ENCODE measurements at regions not wholly inside any gene's neighbourhood (a gene's known extent, or its start where the extent isn't known, plus 50 kb on each side); places are given as distances from the start of the nearest gene placed in this dataset.

DNA sequence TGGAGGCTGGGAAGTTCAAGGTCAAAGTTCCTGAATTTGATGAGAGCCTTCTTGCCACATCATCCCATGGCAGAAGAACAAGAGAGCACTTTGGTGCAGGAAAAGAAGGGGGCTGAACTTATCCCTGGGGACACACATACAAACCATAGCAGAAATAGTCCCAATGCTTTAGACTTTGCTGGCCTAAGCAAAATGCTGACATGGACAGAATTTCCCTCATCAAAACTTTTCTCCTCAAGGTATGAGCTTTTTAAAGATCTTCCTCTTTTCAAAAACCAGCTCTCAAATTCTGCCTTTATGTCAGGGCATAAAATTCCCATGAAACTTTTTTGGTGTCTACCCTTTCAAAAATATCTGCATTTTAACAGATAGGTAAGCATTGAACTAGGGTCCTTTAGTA lies 341.8 kb upstream of the SMARCA2 start:
- Mint-ChIP-seq H3K36me3 (ENCODE audit: insufficient read depth) (no peaks in the 10 kb centered on the region), H3K27ac (ENCODE audit: low read depth) (no peak overlapping the region), H3K27me3 (no peaks in the 10 kb centered on the region), H3K4me1 (no peaks in the 10 kb centered on the region), H3K9me3 (no peaks in the 10 kb centered on the region), H3K4me3 (no peak overlapping the region)
- no peak for DNase-seq (ENCODE audit: low spot score in 2 of 2)
- no peak for ATAC-seq (replicated peaks; ENCODE audit: extremely low read depth, poor library complexity, severe bottlenecking)

DNA sequence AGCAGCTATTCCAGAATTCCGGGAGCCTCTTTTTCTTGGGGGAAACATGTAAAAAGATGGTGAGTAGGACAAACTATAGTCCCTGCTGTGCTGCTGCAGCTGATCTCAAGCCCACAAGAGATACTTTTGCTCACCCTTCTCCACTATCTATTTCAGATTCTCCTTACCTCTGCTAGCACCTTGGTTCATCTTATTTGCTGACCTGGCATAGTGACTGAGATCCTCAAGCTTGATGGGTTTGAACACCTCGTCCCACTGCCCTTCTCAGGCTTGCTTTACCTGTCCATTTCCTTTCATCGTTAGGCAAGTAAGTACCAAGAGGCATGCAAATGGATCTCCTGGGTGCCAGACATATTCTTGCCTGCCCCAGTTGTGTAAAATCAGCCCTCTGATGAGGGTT lies 338.4 kb upstream of the SMARCA2 start:
- no peaks in the 10 kb centered on the region for H3K36me3 Mint-ChIP-seq (ENCODE audit: insufficient read depth)
- ATAC-seq (replicated peaks; ENCODE audit: extremely low read depth, poor library complexity, severe bottlenecking), result no peak

DNA sequence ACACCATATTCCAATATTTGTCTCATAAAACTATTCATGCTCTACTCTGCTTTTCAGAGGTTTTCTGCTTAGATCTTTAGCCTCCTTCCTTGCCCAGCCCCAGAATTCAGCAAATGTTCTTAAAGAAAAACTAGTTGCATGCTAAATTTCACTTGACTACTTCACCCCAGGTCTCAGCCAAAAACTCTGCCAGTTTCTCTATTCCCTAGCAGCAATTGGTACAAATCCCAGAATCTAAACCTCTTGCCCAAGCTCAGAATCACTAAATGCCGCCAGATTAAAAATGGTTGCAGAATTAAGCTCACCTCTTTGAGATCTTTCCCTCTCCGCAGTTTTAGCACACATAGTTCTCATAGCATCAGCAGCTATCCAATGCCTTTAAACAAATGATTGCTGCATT lies 331.2 kb upstream of the SMARCA2 start:
- no peaks in the 10 kb centered on the region for H3K9me3 Mint-ChIP-seq
- peaks cover 40% of the 10 kb centered on the region for H3K27me3 Mint-ChIP-seq
- ATAC-seq (replicated peaks; ENCODE audit: extremely low read depth, poor library complexity, severe bottlenecking), result no peak
- H3K4me1 Mint-ChIP-seq, result no peaks in the 10 kb centered on the region
- no peak overlapping the region for H3K27ac Mint-ChIP-seq (ENCODE audit: low read depth)
- DNase-seq (ENCODE audit: low spot score in 2 of 2), result no peak
- H3K4me3 Mint-ChIP-seq, result no peak overlapping the region
- H3K36me3 Mint-ChIP-seq (ENCODE audit: insufficient read depth), result no peaks in the 10 kb centered on the region

More for the DNA sequence above, 338.4 kb upstream of the SMARCA2 start:
- Mint-ChIP-seq H3K4me3 (no peak overlapping the region), H3K9me3 (no peaks in the 10 kb centered on the region), H3K27me3 (peaks cover 10% of the 10 kb centered on the region), H3K4me1 (no peaks in the 10 kb centered on the region), H3K27ac (ENCODE audit: low read depth) (no peak overlapping the region)
- no peak for DNase-seq (ENCODE audit: low spot score in 2 of 2)

DNA sequence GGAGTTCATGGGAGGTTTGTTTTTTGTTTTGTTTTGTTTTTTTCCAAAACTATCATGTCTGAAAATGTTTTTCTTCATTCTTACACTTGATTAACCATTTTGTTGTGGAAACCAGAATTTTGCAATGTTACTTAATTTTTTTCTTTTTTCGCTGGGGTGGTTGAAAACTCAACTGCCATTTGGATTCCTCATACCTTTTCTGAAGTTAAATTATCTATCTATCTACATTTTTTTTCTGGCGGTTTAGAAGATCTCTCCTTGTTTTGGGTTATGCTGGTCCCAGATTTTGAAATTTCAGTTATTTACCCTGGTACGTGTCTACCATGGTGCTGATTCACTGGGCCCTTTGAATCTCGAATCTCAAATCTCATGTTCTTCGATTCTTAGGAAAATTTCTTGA lies 316.2 kb upstream of the SMARCA2 start:
- H3K27ac Mint-ChIP-seq (ENCODE audit: low read depth), result no peak overlapping the region
- H3K4me1 Mint-ChIP-seq, result no peaks in the 10 kb centered on the region
- H3K36me3 Mint-ChIP-seq (ENCODE audit: insufficient read depth), result no peaks in the 10 kb centered on the region
- no peak for DNase-seq (ENCODE audit: low spot score in 2 of 2)
- no peaks in the 10 kb centered on the region for H3K9me3 Mint-ChIP-seq
- H3K4me3 Mint-ChIP-seq, result no peak overlapping the region
- peaks cover 61% of the 10 kb centered on the region for H3K27me3 Mint-ChIP-seq
- no peak for ATAC-seq (replicated peaks; ENCODE audit: extremely low read depth, poor library complexity, severe bottlenecking)

GRCh38 chr9:1701113-1701512 lies 314.0 kb upstream of the SMARCA2 start:
- H3K9me3 Mint-ChIP-seq, result no peaks in the 10 kb centered on the region
- H3K36me3 Mint-ChIP-seq (ENCODE audit: insufficient read depth), result no peaks in the 10 kb centered on the region
- no peak overlapping the region for H3K4me3 Mint-ChIP-seq
- DNase-seq (ENCODE audit: low spot score in 2 of 2), result no peak
- no peak for ATAC-seq (replicated peaks; ENCODE audit: extremely low read depth, poor library complexity, severe bottlenecking)
- peaks cover 53% of the 10 kb centered on the region for H3K27me3 Mint-ChIP-seq
- no peaks in the 10 kb centered on the region for H3K4me1 Mint-ChIP-seq
- no peak overlapping the region for H3K27ac Mint-ChIP-seq (ENCODE audit: low read depth)

- H3K36me3 Mint-ChIP-seq (ENCODE audit: insufficient read depth), result no peaks in the 10 kb centered on the region
- no peaks in the 10 kb centered on the region for H3K4me1 Mint-ChIP-seq
- ATAC-seq (replicated peaks; ENCODE audit: extremely low read depth, poor library complexity, severe bottlenecking) (no peak), DNase-seq (ENCODE audit: low spot score in 2 of 2) (no peak)
- H3K27me3 Mint-ChIP-seq, result peaks cover 66% of the 10 kb centered on the region
- H3K27ac Mint-ChIP-seq (ENCODE audit: low read depth), result no peak overlapping the region
- H3K9me3 Mint-ChIP-seq, result no peaks in the 10 kb centered on the region
- no peak overlapping the region for H3K4me3 Mint-ChIP-seq
Observed at GRCh38 chr9:1702701-1703100, 312.4 kb upstream of the SMARCA2 start.

GRCh38 chr9:1707291-1707690 lies 307.9 kb upstream of the SMARCA2 start:
- Mint-ChIP-seq H3K36me3 (ENCODE audit: insufficient read depth) (no peaks in the 10 kb centered on the region), H3K4me3 (no peak overlapping the region), H3K4me1 (no peaks in the 10 kb centered on the region), H3K9me3 (no peaks in the 10 kb centered on the region), H3K27ac (ENCODE audit: low read depth) (no peak overlapping the region), H3K27me3 (peaks cover 54% of the 10 kb centered on the region)
- no peak for DNase-seq (ENCODE audit: low spot score in 2 of 2)
- no peak for ATAC-seq (replicated peaks; ENCODE audit: extremely low read depth, poor library complexity, severe bottlenecking)

DNA sequence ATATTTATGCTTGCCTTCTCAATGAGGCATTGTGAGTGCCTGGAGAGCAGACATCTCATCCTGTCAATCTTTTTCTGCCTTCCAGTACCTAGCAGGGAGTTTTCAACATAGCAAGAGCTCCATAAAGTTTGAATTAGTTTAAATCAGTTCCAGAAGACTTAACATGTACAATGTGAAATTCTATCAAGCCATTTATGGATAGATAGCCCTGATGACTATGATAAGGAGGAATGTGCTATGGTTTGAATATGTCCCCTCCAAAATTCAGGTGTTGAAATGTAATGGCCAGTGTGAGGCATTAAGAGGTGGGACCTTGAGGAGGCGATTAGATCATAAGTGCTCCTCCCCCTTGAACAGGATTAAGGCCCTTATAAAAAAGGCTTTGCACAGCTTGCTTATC lies 306.9 kb upstream of the SMARCA2 start:
- Mint-ChIP-seq H3K27ac (ENCODE audit: low read depth) (no peak overlapping the region), H3K27me3 (peaks cover 45% of the 10 kb centered on the region), H3K4me1 (no peaks in the 10 kb centered on the region), H3K9me3 (no peaks in the 10 kb centered on the region), H3K4me3 (no peak overlapping the region), H3K36me3 (ENCODE audit: insufficient read depth) (no peaks in the 10 kb centered on the region)
- DNase-seq (ENCODE audit: low spot score in 2 of 2) (no peak), ATAC-seq (replicated peaks; ENCODE audit: extremely low read depth, poor library complexity, severe bottlenecking) (no peak)

DNA sequence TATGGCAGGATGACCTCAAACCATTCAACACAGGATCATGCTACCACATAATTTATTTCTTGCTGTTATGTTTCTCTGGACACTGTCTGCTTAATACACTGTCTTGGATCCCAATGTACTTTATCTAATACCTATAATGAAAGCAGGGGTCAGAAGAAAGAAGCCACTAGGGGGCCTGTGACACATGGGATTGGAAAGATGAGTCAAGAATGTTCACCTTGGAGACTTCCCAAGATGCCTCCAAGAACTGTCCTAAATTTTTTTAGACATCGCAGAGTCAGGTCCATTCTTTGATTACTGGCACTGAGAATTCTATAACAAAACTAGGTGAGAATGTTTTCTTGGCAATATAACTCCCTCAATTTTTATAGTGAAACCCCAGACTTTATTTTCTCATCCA lies 305.8 kb upstream of the SMARCA2 start:
- Mint-ChIP-seq H3K27ac (ENCODE audit: low read depth) (no peak overlapping the region), H3K4me1 (no peaks in the 10 kb centered on the region), H3K9me3 (no peaks in the 10 kb centered on the region), H3K4me3 (no peak overlapping the region), H3K36me3 (ENCODE audit: insufficient read depth) (no peaks in the 10 kb centered on the region), H3K27me3 (peaks cover 38% of the 10 kb centered on the region)
- no peak for DNase-seq (ENCODE audit: low spot score in 2 of 2)
- ATAC-seq (replicated peaks; ENCODE audit: extremely low read depth, poor library complexity, severe bottlenecking), result no peak

GRCh38 chr9:1712861-1713450 lies 302.2 kb upstream of the SMARCA2 start:
- no peak overlapping the region for H3K4me3 Mint-ChIP-seq
- no peak overlapping the region for H3K27ac Mint-ChIP-seq (ENCODE audit: low read depth)
- H3K9me3 Mint-ChIP-seq, result no peaks in the 10 kb centered on the region
- peaks cover 45% of the 10 kb centered on the region for H3K27me3 Mint-ChIP-seq
- H3K4me1 Mint-ChIP-seq, result no peaks in the 10 kb centered on the region
- DNase-seq (ENCODE audit: low spot score in 2 of 2), result no peak
- no peaks in the 10 kb centered on the region for H3K36me3 Mint-ChIP-seq (ENCODE audit: insufficient read depth)
- no peak for ATAC-seq (replicated peaks; ENCODE audit: extremely low read depth, poor library complexity, severe bottlenecking)

- Mint-ChIP-seq H3K27ac (ENCODE audit: low read depth) (no peak overlapping the region), H3K4me1 (no peaks in the 10 kb centered on the region), H3K36me3 (ENCODE audit: insufficient read depth) (no peaks in the 10 kb centered on the region), H3K27me3 (peaks cover 46% of the 10 kb centered on the region), H3K9me3 (peaks cover 2% of the 10 kb centered on the region), H3K4me3 (no peak overlapping the region)
- ATAC-seq (replicated peaks; ENCODE audit: extremely low read depth, poor library complexity, severe bottlenecking) (no peak), DNase-seq (ENCODE audit: low spot score in 2 of 2) (no peak)
Observed at GRCh38 chr9:1713841-1714240, 301.3 kb upstream of the SMARCA2 start.

DNA sequence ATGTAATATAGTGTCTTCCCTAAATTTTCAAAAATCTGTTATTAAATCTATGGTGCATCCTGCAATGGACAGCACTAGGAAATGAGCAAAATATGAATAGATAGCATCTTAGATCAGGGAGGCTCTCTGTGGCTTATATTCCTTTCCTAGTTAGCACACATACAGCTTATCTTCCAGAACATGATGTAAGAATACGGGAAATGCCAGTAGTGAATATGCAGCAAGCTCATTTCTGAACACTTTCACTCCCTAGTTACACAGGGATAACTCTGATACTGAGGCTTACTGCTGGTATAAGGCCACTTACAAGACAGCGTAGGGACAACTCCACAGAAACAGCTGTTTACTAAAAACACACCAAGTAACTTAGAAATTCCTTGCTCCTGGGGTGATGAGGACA lies 297.3 kb upstream of the SMARCA2 start:
- H3K36me3 Mint-ChIP-seq (ENCODE audit: insufficient read depth), result no peaks in the 10 kb centered on the region
- H3K9me3 Mint-ChIP-seq, result peaks cover 5% of the 10 kb centered on the region
- H3K4me1 Mint-ChIP-seq, result no peaks in the 10 kb centered on the region
- no peak overlapping the region for H3K27ac Mint-ChIP-seq (ENCODE audit: low read depth)
- DNase-seq (ENCODE audit: low spot score in 2 of 2) (no peak), ATAC-seq (replicated peaks; ENCODE audit: extremely low read depth, poor library complexity, severe bottlenecking) (no peak)
- H3K27me3 Mint-ChIP-seq, result peaks cover 68% of the 10 kb centered on the region
- no peak overlapping the region for H3K4me3 Mint-ChIP-seq

DNA sequence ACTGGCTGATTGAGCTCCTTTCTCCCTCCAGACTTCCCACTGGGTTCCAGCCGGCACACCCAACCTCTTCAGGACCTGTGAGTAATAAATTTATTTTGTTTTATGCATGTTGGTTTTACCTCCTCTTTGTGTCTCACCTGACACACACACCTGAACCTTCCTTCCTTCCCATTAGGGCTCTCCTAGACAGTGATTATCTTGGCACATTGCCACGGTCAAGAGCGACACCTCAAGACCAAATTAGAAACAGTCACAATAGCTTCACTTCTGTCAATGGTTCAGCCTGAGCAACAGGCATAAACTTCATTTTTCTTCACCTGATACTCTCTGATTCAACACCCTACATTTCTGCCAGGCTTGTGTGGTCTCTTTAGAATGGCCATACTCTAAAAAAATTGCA lies 296.3 kb upstream of the SMARCA2 start:
- H3K4me3 Mint-ChIP-seq, result no peak overlapping the region
- H3K36me3 Mint-ChIP-seq (ENCODE audit: insufficient read depth), result no peaks in the 10 kb centered on the region
- H3K9me3 Mint-ChIP-seq, result peaks cover 5% of the 10 kb centered on the region
- ATAC-seq (replicated peaks; ENCODE audit: extremely low read depth, poor library complexity, severe bottlenecking), result no peak
- H3K27ac Mint-ChIP-seq (ENCODE audit: low read depth), result no peak overlapping the region
- no peak for DNase-seq (ENCODE audit: low spot score in 2 of 2)
- H3K27me3 Mint-ChIP-seq, result peaks cover 77% of the 10 kb centered on the region
- H3K4me1 Mint-ChIP-seq, result no peaks in the 10 kb centered on the region

- Mint-ChIP-seq H3K9me3 (peaks cover 5% of the 10 kb centered on the region), H3K27ac (ENCODE audit: low read depth) (no peak overlapping the region), H3K4me1 (no peaks in the 10 kb centered on the region), H3K4me3 (no peak overlapping the region), H3K27me3 (peaks cover 57% of the 10 kb centered on the region), H3K36me3 (ENCODE audit: insufficient read depth) (no peaks in the 10 kb centered on the region)
- ATAC-seq (replicated peaks; ENCODE audit: extremely low read depth, poor library complexity, severe bottlenecking) (no peak), DNase-seq (ENCODE audit: low spot score in 2 of 2) (no peak)
Observed at GRCh38 chr9:1721196-1721595, 294.0 kb upstream of the SMARCA2 start.
